Inflammatory macrophage (primary cell): ENCODE measurements at regions not wholly inside any gene's neighbourhood (a gene's known extent, or its start where the extent isn't known, plus 50 kb on each side); places are given as distances from the start of the nearest gene placed in this dataset.

Experiments
- DNase-seq, 2 donors: peaks; one replicate each; pipeline ENCODE4 v3.0.0-alpha.2; 2020 to 2022

- DNase-seq: no peak
Observed at GRCh38 chr4:58679886-58680285, 1569.7 kb upstream of the IGFBP7 start.

- no peak for DNase-seq
Observed at GRCh38 chr4:58679051-58679450, 1568.9 kb upstream of the IGFBP7 start.

- no peak for DNase-seq
Observed at GRCh38 chr4:58669783-58670182, 1559.6 kb upstream of the IGFBP7 start.

GRCh38 chr4:58665649-58666048 lies 1555.5 kb upstream of the IGFBP7 start:
- no peak for DNase-seq

GRCh38 chr4:58658701-58659100 lies 1548.5 kb upstream of the IGFBP7 start:
- no peak for DNase-seq

- DNase-seq: no peak
Observed at GRCh38 chr4:58653251-58653650, 1543.1 kb upstream of the IGFBP7 start.

GRCh38 chr4:58649226-58649625 lies 1539.0 kb upstream of the IGFBP7 start:
- DNase-seq: no peak

GRCh38 chr4:58646126-58646525 lies 1535.9 kb upstream of the IGFBP7 start:
- DNase-seq: no peak

- no peak for DNase-seq
Observed at GRCh38 chr4:58644549-58644948, 1534.4 kb upstream of the IGFBP7 start.

- no peak for DNase-seq
Observed at GRCh38 chr4:58636381-58636780, 1526.2 kb upstream of the IGFBP7 start.

- no peak for DNase-seq
Observed at GRCh38 chr4:58617226-58617625, 1507.0 kb upstream of the IGFBP7 start.

GRCh38 chr4:58611012-58611411 lies 1500.8 kb upstream of the IGFBP7 start:
- DNase-seq: no peak

- DNase-seq: no peak
Observed at GRCh38 chr4:58606303-58606702, 1496.1 kb upstream of the IGFBP7 start.

GRCh38 chr4:58603951-58604350 lies 1493.8 kb upstream of the IGFBP7 start:
- DNase-seq: no peak

GRCh38 chr4:58602731-58603359 lies 1492.7 kb upstream of the IGFBP7 start:
- no peak for DNase-seq

GRCh38 chr4:58602022-58602421 lies 1491.8 kb upstream of the IGFBP7 start:
- DNase-seq: no peak

- DNase-seq: no peak
Observed at GRCh38 chr4:58600290-58600689, 1490.1 kb upstream of the IGFBP7 start.

GRCh38 chr4:58590722-58591121 lies 1480.5 kb upstream of the IGFBP7 start:
- DNase-seq: no peak

- no peak for DNase-seq
Observed at GRCh38 chr4:58587856-58588255, 1477.7 kb upstream of the IGFBP7 start.

- DNase-seq: no peak
Observed at GRCh38 chr4:58566260-58566659, 1456.1 kb upstream of the IGFBP7 start.

GRCh38 chr4:58564695-58565475 lies 1454.7 kb upstream of the IGFBP7 start:
- DNase-seq: no peak

GRCh38 chr4:58561170-58561569 lies 1451.0 kb upstream of the IGFBP7 start:
- DNase-seq: no peak

GRCh38 chr4:58560736-58561135 lies 1450.6 kb upstream of the IGFBP7 start:
- no peak for DNase-seq

GRCh38 chr4:58553679-58554078 lies 1443.5 kb upstream of the IGFBP7 start:
- DNase-seq: no peak

- DNase-seq: no peak
Observed at GRCh38 chr4:58553031-58553430, 1442.8 kb upstream of the IGFBP7 start.
